GM10266 (cell line): ENCODE measurements at regions not wholly inside any gene's neighbourhood (a gene's known extent, or its start where the extent isn't known, plus 50 kb on each side); places are given as distances from the start of the nearest gene placed in this dataset.

Source experiments
- DNase-seq: peaks from one replicate; pipeline ENCODE4 v3.0.0; 2012; ENCODE audit errors: extremely low spot score
- TF ChIP-seq, protein P1 (sequence below): IDR thresholded peaks from 2 replicates; pipeline ENCODE4 v1.5.1; 2012; ENCODE audit warnings: mild to moderate bottlenecking, low read depth; ENCODE audit not compliant: control insufficient read depth, insufficient read depth; ENCODE audit errors: missing control alignments

DNA sequence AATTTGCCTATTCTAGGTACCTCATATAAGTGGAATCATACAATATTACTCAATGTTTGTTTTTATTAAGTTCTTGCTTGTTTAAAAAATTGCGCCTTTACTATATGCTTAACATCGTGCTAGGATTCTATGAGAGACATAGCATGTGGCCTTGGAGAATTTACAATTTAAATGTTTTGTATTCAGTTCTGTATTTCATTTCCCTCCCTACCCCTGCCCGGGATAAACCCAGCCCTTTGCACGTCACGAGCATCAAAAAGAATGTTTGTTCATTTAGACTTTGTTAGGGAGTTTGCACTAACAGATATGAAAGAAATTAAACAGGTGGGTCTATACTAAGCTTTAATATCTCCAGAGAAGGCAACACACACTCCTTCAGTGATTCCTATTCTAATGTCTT, 75.7 kb downstream of the C18orf54 start:
- TF ChIP-seq, protein P1, sequence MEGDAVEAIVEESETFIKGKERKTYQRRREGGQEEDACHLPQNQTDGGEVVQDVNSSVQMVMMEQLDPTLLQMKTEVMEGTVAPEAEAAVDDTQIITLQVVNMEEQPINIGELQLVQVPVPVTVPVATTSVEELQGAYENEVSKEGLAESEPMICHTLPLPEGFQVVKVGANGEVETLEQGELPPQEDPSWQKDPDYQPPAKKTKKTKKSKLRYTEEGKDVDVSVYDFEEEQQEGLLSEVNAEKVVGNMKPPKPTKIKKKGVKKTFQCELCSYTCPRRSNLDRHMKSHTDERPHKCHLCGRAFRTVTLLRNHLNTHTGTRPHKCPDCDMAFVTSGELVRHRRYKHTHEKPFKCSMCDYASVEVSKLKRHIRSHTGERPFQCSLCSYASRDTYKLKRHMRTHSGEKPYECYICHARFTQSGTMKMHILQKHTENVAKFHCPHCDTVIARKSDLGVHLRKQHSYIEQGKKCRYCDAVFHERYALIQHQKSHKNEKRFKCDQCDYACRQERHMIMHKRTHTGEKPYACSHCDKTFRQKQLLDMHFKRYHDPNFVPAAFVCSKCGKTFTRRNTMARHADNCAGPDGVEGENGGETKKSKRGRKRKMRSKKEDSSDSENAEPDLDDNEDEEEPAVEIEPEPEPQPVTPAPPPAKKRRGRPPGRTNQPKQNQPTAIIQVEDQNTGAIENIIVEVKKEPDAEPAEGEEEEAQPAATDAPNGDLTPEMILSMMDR, result no peak
- no peak for DNase-seq

DNA sequence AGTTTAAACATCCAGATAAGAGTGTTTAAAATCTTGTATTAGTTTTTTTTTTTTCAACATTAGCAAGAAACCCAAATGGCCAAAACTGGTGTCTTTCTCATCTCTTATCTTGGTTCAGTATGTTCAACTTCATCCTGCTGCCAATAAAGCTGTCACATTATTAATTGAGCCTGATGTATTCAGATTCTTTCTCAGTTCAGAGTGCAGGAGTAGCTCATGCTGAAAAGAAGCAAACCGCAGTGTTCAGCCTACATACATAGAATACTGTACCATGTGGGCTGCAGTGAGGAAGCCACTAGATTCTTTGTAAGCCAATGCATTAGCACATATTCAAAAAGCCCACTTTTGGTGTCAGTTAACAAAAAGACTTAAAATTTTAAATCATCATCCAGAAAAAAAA, 76.2 kb downstream of the C18orf54 start:
- DNase-seq, result no peak
- TF ChIP-seq, protein P1, result no peak

DNA sequence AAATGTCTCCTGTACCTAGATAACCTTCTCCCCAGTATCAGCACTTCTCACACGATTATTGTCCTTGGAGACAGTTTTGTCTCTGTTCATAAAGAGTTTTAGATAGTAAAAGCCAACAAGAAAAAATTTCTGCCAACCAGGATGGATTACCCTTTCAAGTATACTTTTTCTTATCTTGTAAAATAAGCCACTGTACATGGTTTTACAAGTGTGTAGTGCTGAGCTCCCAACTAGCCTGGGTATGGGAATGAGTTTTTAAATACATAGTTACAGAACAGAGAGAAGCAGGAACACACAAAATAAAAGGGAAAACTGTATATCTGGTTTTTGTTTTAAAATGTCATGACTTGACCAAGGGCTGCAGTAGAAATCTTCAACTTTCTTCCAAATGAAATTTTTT, 76.7 kb downstream of the C18orf54 start:
- TF ChIP-seq, protein P1, result no peak

DNA sequence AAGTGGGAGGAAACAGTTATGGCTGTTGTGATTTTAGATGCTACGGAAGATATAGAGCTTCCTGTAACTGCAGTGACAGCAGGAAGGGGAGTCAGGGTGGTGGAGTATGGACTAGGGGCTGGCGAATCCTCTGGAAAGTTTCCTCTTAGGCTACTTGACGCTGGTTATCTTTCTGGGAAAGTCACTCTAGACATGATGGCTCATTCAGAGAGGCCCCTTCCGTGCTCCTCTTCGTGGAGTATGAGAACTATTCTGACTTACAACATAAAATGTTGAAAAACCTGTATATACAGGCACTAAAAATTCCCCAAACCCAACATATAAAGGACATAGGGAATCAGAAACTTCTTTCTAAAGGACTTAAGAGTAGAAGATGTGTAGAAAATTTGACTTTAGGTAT, 78.8 kb downstream of the C18orf54 start:
- no peak for DNase-seq
- TF ChIP-seq, protein P1, result no peak

More for the DNA sequence above, 76.7 kb downstream of the C18orf54 start:
- no peak for DNase-seq

DNA sequence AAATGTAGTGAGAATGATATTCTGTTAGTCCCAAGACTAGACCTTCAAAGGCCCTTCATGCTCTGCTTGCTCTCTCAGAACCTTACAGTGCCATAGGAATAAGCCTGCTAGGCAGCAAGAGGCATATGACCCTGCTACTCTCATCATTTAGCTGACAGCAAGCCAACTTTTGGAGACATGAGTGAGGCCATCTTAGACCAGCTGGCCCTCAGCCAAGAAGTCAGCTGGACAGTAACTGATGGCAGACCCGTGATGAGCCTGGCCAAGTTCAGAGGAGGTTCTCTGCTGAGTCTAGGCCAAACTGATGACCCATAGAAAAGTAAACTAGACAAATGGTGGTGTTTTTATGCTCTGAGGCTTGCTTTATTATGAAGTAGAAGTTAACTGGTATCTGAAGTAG, 82.6 kb downstream of the C18orf54 start:
- no peak for DNase-seq

DNA sequence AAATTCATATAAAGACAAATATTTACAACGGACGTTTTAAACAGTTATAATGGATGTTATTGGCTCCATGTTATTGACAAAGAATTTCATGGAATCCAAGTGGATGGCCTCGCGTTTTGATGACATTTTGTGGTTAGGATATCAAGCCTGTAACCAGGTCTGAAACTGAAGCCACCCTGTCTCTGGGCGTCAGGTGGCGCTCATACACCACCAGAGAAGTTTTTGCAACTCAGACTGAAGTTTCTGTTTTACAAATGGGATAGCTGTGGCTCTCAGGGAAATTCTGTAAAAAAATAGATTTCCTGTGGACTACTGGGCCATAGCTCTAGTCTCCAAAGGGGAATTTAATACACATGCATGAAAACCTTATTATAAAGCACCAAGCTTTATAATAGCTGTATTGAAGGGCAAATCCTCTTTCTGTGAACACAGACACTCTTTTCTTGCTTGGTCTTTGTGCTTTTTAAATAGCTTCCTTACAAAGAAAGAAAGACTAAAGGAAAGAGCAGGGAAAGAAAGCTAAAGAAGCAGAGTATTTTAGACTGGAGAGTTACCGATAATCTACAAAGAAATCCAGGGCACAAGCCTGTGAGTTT, 86.7 kb downstream of the C18orf54 start:
- TF ChIP-seq, protein P1, result peak; percentile 75
- DNase-seq, result peak; percentile 32

More for the DNA sequence above, 82.6 kb downstream of the C18orf54 start:
- TF ChIP-seq, protein P1, result no peak

DNA sequence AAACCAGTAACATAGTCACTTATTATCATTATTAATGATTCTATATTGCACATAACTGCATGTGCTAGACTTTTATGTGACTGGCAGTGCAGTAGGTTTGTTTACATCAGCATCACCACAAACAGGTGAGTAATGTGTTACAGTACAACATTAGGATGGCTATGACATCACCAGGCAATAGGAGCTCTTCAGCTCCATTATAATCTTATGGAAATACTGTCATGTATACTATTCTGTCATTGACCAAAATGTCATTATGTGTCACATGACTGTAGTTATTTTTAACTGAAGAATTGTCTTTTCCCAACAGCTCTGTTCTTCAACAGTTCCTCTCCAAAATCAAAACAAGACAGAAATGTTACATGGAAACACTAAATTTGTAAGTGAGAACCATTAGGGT, 96.3 kb downstream of the C18orf54 start:
- no peak for DNase-seq
- TF ChIP-seq, protein P1, result no peak
